ENCODE measurements at regions not wholly inside any gene's neighbourhood (a gene's known extent, or its start where the extent isn't known, plus 50 kb on each side); places are given as distances from the start of the nearest gene placed in this dataset.

- TF ChIP-seq, protein P1, sequence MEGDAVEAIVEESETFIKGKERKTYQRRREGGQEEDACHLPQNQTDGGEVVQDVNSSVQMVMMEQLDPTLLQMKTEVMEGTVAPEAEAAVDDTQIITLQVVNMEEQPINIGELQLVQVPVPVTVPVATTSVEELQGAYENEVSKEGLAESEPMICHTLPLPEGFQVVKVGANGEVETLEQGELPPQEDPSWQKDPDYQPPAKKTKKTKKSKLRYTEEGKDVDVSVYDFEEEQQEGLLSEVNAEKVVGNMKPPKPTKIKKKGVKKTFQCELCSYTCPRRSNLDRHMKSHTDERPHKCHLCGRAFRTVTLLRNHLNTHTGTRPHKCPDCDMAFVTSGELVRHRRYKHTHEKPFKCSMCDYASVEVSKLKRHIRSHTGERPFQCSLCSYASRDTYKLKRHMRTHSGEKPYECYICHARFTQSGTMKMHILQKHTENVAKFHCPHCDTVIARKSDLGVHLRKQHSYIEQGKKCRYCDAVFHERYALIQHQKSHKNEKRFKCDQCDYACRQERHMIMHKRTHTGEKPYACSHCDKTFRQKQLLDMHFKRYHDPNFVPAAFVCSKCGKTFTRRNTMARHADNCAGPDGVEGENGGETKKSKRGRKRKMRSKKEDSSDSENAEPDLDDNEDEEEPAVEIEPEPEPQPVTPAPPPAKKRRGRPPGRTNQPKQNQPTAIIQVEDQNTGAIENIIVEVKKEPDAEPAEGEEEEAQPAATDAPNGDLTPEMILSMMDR (IDR thresholded peaks at IDR 0.05) = no peak
- no peak for TF ChIP-seq POLR2A (IDR thresholded peaks at IDR 0.05)
Observed at GRCh38 chr15:53351373-53351772, 408.1 kb downstream of the WDR72 start.
